SU-DHL-6 (cell line): ENCODE measurements at regions not wholly inside any gene's neighbourhood (a gene's known extent, or its start where the extent isn't known, plus 50 kb on each side); places are given as distances from the start of the nearest gene placed in this dataset.

ENCODE experiments used
- H2AFZ ChIP-seq: fragments of 200-600 bp; sonication (generic); 2 replicates; pipeline ENCODE4 v1.6.1; 2014; ENCODE audit warnings: low read depth, mild to moderate bottlenecking, moderate library complexity, mixed read lengths, antibody characterized with exemption, low read length; ENCODE audit not compliant: severe bottlenecking
- H3F3A ChIP-seq: fragments of 200-600 bp; shearing (Covaris generic); 2 replicates; pipeline ENCODE4 v1.6.0; 2016; ENCODE audit warnings: antibody characterized with exemption, mild to moderate bottlenecking; ENCODE audit not compliant: insufficient read depth
- H3K27ac ChIP-seq: fragments of 200-600 bp; sonication (generic); 2 replicates; pipeline ENCODE4 v1.5.1; 2016; ENCODE audit warnings: low read depth, mild to moderate bottlenecking, low read length, moderate library complexity, mixed read lengths
- H3K27me3 ChIP-seq: fragments of 200-600 bp; sonication (generic), shearing (Covaris generic); 2 replicates; pipeline ENCODE4 v1.6.0; 2014; ENCODE audit warnings: mild to moderate bottlenecking, low read length
- H3K36me3 ChIP-seq: fragments of 200-600 bp; sonication (generic); 2 replicates; pipeline ENCODE4 v1.6.1; 2014; ENCODE audit warnings: mild to moderate bottlenecking, low read length, mixed read lengths
- H3K4me2 ChIP-seq: fragments of 300-600, 200-600 bp; shearing (Covaris generic), sonication (generic); 2 replicates; pipeline ENCODE4 v1.6.0; 2014; ENCODE audit warnings: low read length, low read depth, mild to moderate bottlenecking; ENCODE audit not compliant: poor library complexity, severe bottlenecking
- H3K4me3 ChIP-seq: fragments of 200-600 bp; sonication (generic); 2 replicates; pipeline ENCODE4 v1.5.1; 2014; ENCODE audit warnings: antibody characterized with exemption, low read length, mild to moderate bottlenecking, mixed read lengths; ENCODE audit not compliant: insufficient read depth, poor library complexity, severe bottlenecking
- H3K79me2 ChIP-seq: fragments of 200-600 bp; sonication (generic); 2 replicates; pipeline ENCODE4 v1.6.1; 2014; ENCODE audit warnings: mild to moderate bottlenecking, low read length, moderate library complexity; ENCODE audit not compliant: insufficient read depth
- H3K9ac ChIP-seq: fragments of 200-600 bp; sonication (generic); 2 replicates; pipeline ENCODE4 v1.7.0; 2014; ENCODE audit warnings: mild to moderate bottlenecking, low read length
- H3K9me2 ChIP-seq: fragments of 200-600 bp; sonication (generic); replicated peaks from 2 replicates; pipeline ENCODE4 v1.6.1; 2014; ENCODE audit warnings: low read length; ENCODE audit not compliant: insufficient read depth
- H3K9me3 ChIP-seq: fragments of 200-600 bp; sonication (generic); 2 replicates; pipeline ENCODE4 v1.6.1; 2014; ENCODE audit warnings: low read length, mixed read lengths; ENCODE audit not compliant: insufficient read depth
- H4K20me1 ChIP-seq: fragments of 200-600 bp; sonication (generic); 2 replicates; pipeline ENCODE4 v1.6.1; 2014; ENCODE audit warnings: low read depth, mild to moderate bottlenecking, antibody characterized with exemption, low read length, moderate library complexity, mixed read lengths
- EZH2phosphoT487 ChIP-seq: fragments of 200-600 bp; sonication (generic), shearing (Covaris generic); conservative IDR thresholded peaks from 2 replicates; pipeline ENCODE4 v1.6.1; 2018; ENCODE audit warnings: mild to moderate bottlenecking, antibody characterized with exemption, low read length, moderate library complexity, mixed read lengths
- TF ChIP-seq, protein P1 (sequence below): fragments of 200-600 bp; sonication (generic); IDR thresholded peaks from one replicate; pipeline ENCODE4 v1.5.1; 2017; ENCODE audit warnings: antibody characterized with exemption, mild to moderate bottlenecking, low read length, moderate library complexity; ENCODE audit not compliant: insufficient read depth, poor library complexity, severe bottlenecking

DNA sequence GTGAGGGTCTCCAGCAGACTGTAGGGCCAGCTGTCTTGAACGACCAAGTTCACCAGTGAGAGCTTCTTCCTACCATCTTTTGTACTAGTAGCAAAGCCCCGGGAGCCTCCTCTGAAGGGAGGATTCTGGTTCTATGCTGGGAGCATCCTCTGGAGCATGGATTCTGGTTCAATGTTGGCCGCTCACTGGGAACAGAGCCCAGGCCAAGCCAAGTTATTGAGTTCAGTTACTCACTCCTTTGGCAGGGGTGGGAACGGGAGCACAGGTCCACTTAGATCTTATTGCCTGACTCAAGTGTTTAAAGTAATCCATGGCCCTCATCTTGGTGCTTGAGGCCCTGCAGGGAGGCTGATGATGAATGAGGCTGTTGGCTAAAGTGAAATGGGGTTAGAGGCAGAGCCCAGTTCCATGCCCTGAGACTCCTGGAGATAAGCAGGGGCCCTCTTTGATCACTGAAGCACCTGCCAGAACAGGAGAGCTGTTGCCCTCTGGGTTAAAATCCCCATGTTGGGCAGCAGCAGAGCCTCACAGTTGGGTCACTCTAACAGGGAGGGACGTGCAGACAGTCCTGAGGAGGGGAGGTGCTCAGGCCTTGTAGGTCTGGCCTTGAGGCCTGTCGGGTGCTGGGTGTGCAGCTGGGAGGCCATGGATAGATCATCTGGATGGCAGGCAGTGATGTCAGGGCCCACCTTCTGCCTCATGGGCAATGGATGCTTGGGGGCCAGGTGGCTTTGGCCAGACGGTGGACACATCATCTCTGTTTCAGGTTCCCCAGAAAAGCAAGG, 98.3 kb upstream of the SYNDIG1 start:
- Histone ChIP-seq H3K4me2 (no peak overlapping the region), H3K9ac (no peak overlapping the region), H2AFZ (no peak overlapping the region), H3K4me3 (no peak overlapping the region), H3K9me2 (no peaks in the 10 kb centered on the region), H3K27ac (no peak overlapping the region), H3F3A (no peaks in the 10 kb centered on the region), H3K27me3 (no peaks in the 10 kb centered on the region), H3K79me2 (no peaks in the 10 kb centered on the region), H3K36me3 (no peaks in the 10 kb centered on the region), H4K20me1 (no peaks in the 10 kb centered on the region), H3K9me3 (no peaks in the 10 kb centered on the region)
- no peak for TF ChIP-seq EZH2phosphoT487
- TF ChIP-seq, protein P1, sequence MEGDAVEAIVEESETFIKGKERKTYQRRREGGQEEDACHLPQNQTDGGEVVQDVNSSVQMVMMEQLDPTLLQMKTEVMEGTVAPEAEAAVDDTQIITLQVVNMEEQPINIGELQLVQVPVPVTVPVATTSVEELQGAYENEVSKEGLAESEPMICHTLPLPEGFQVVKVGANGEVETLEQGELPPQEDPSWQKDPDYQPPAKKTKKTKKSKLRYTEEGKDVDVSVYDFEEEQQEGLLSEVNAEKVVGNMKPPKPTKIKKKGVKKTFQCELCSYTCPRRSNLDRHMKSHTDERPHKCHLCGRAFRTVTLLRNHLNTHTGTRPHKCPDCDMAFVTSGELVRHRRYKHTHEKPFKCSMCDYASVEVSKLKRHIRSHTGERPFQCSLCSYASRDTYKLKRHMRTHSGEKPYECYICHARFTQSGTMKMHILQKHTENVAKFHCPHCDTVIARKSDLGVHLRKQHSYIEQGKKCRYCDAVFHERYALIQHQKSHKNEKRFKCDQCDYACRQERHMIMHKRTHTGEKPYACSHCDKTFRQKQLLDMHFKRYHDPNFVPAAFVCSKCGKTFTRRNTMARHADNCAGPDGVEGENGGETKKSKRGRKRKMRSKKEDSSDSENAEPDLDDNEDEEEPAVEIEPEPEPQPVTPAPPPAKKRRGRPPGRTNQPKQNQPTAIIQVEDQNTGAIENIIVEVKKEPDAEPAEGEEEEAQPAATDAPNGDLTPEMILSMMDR = no peak

DNA sequence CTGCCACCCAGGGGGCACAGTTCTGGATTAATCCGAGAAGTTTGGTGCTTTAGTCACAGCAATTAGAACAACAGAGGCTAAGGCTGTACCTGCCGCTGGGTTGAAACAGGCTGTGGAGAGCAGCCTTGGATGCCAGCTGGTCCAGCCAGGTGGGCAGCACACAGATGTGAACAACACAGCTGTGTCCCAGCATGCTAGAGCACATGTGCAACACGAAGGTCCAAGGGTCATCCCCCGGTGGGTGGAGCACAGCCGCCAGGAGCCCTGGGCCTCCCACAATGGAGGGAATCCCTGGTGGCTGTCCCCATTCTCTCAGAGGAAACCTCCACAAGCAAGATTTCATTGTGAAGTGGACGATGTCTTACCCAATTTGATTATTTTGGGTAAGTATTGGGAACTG, 99.2 kb upstream of the SYNDIG1 start:
- Histone ChIP-seq H3K36me3 (no peaks in the 10 kb centered on the region), H3K27ac (no peak overlapping the region), H4K20me1 (no peaks in the 10 kb centered on the region), H3K9me2 (no peaks in the 10 kb centered on the region), H3K4me3 (no peak overlapping the region), H3K4me2 (no peak overlapping the region), H3K9me3 (no peaks in the 10 kb centered on the region), H2AFZ (no peak overlapping the region), H3K9ac (no peak overlapping the region), H3K79me2 (no peaks in the 10 kb centered on the region), H3K27me3 (no peaks in the 10 kb centered on the region), H3F3A (no peaks in the 10 kb centered on the region)
- no peak for TF ChIP-seq EZH2phosphoT487
- TF ChIP-seq, protein P1 = no peak

DNA sequence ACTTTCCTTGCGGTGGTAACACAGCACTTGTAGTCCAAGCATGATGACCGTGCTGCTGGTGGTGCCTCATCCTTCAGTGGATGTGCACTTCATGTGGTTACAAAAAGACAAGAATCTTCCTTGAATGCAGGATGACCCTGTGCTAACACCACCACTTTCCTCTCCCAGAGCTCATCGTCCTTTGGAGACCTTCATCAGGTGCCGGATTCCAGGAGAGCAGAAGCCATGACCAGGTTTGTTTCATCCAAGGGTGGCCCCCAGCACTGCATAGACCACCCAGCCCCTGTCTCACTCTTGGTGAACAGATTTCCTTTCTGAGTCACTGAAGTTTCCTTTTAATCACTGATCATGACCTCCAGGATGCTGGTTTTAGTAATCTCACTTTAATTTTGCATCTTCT, 101.2 kb upstream of the SYNDIG1 start:
- H2AFZ ChIP-seq = no peak overlapping the region
- H3K27me3 ChIP-seq = no peaks in the 10 kb centered on the region
- H3K9me3 ChIP-seq = no peaks in the 10 kb centered on the region; the same call in 1 of the 2 replicates
- no peak overlapping the region for H3K4me2 ChIP-seq
- TF ChIP-seq, protein P1 = no peak
- no peak for TF ChIP-seq EZH2phosphoT487
- H3K9me2 ChIP-seq = no peaks in the 10 kb centered on the region
- H4K20me1 ChIP-seq = no peaks in the 10 kb centered on the region
- H3F3A ChIP-seq = no peaks in the 10 kb centered on the region
- no peak overlapping the region for H3K27ac ChIP-seq
- H3K79me2 ChIP-seq = no peaks in the 10 kb centered on the region
- no peak overlapping the region for H3K9ac ChIP-seq
- H3K36me3 ChIP-seq = no peaks in the 10 kb centered on the region
- H3K4me3 ChIP-seq = no peak overlapping the region
